ENCODE measurements at regions not wholly inside any gene's neighbourhood (a gene's known extent, or its start where the extent isn't known, plus 50 kb on each side); places are given as distances from the start of the nearest gene placed in this dataset.

- Mint-ChIP-seq H3K4me3 (no peak overlapping the region), H3K27me3 (no peaks in the 10 kb centered on the region), H3K4me1 (no peaks in the 10 kb centered on the region), H3K9me3 (no peaks in the 10 kb centered on the region), H3K36me3 (ENCODE audit: low read depth) (no peaks in the 10 kb centered on the region), H3K27ac (no peak overlapping the region)
- no peak for ATAC-seq (replicated peaks)
These were observed 146.0 kb downstream of the VAPA start for GRCh38 chr18:10059610-10060468.

GRCh38 chr18:10060469-10060782, 146.6 kb downstream of the VAPA start:
- peaks cover under 1% of the 10 kb centered on the region for H3K9me3 Mint-ChIP-seq
- H3K4me3 Mint-ChIP-seq = no peak overlapping the region
- peaks cover under 1% of the 10 kb centered on the region for H3K27me3 Mint-ChIP-seq
- H3K4me1 Mint-ChIP-seq = no peaks in the 10 kb centered on the region
- no peak for ATAC-seq (replicated peaks)
- H3K27ac Mint-ChIP-seq = no peak overlapping the region
- H3K36me3 Mint-ChIP-seq (ENCODE audit: low read depth) = no peaks in the 10 kb centered on the region

GRCh38 chr18:10060841-10061240, 147.0 kb downstream of the VAPA start:
- Mint-ChIP-seq H3K36me3 (ENCODE audit: low read depth) (no peaks in the 10 kb centered on the region), H3K4me1 (no peaks in the 10 kb centered on the region), H3K9me3 (peaks cover 3% of the 10 kb centered on the region), H3K27me3 (peaks cover 4% of the 10 kb centered on the region), H3K27ac (no peak overlapping the region), H3K4me3 (no peak overlapping the region)
- no peak for ATAC-seq (replicated peaks)

GRCh38 chr18:10061566-10062140, 147.8 kb downstream of the VAPA start:
- no peaks in the 10 kb centered on the region for H3K36me3 Mint-ChIP-seq (ENCODE audit: low read depth)
- no peak for ATAC-seq (replicated peaks)
- H3K27ac Mint-ChIP-seq = no peak overlapping the region
- peaks cover 4% of the 10 kb centered on the region for H3K27me3 Mint-ChIP-seq
- peaks cover 3% of the 10 kb centered on the region for H3K9me3 Mint-ChIP-seq
- H3K4me1 Mint-ChIP-seq = no peaks in the 10 kb centered on the region
- H3K4me3 Mint-ChIP-seq = no peak overlapping the region

GRCh38 chr18:10062302-10063300, 148.8 kb downstream of the VAPA start:
- H3K4me1 Mint-ChIP-seq = no peaks in the 10 kb centered on the region
- peaks cover 4% of the 10 kb centered on the region for H3K27me3 Mint-ChIP-seq
- no peaks in the 10 kb centered on the region for H3K36me3 Mint-ChIP-seq (ENCODE audit: low read depth)
- no peak overlapping the region for H3K27ac Mint-ChIP-seq
- no peak overlapping the region for H3K4me3 Mint-ChIP-seq
- peaks cover 3% of the 10 kb centered on the region for H3K9me3 Mint-ChIP-seq
- no peak for ATAC-seq (replicated peaks)

GRCh38 chr18:10063489-10063888, 149.7 kb downstream of the VAPA start:
- H3K9me3 Mint-ChIP-seq = peaks cover 3% of the 10 kb centered on the region
- no peak overlapping the region for H3K4me3 Mint-ChIP-seq
- no peaks in the 10 kb centered on the region for H3K36me3 Mint-ChIP-seq (ENCODE audit: low read depth)
- peaks cover 10% of the 10 kb centered on the region for H3K27me3 Mint-ChIP-seq
- no peaks in the 10 kb centered on the region for H3K4me1 Mint-ChIP-seq
- ATAC-seq (replicated peaks) = no peak
- no peak overlapping the region for H3K27ac Mint-ChIP-seq

- peaks cover 3% of the 10 kb centered on the region for H3K9me3 Mint-ChIP-seq
- H3K4me1 Mint-ChIP-seq = no peaks in the 10 kb centered on the region
- no peak overlapping the region for H3K27ac Mint-ChIP-seq
- peaks cover 14% of the 10 kb centered on the region for H3K27me3 Mint-ChIP-seq
- H3K36me3 Mint-ChIP-seq (ENCODE audit: low read depth) = no peaks in the 10 kb centered on the region
- H3K4me3 Mint-ChIP-seq = no peak overlapping the region
- no peak for ATAC-seq (replicated peaks)
These were observed 150.5 kb downstream of the VAPA start for GRCh38 chr18:10064267-10064666.

- ATAC-seq (replicated peaks) = no peak
- Mint-ChIP-seq H3K9me3 (peaks cover 3% of the 10 kb centered on the region), H3K4me3 (no peak overlapping the region), H3K27me3 (peaks cover 14% of the 10 kb centered on the region), H3K27ac (no peak overlapping the region), H3K4me1 (no peaks in the 10 kb centered on the region), H3K36me3 (ENCODE audit: low read depth) (no peaks in the 10 kb centered on the region)
These were observed 151.5 kb downstream of the VAPA start for GRCh38 chr18:10065296-10065695.

GRCh38 chr18:10067670-10068659, 154.1 kb downstream of the VAPA start:
- H3K9me3 Mint-ChIP-seq = peaks cover 3% of the 10 kb centered on the region
- H3K27me3 Mint-ChIP-seq = peaks cover 14% of the 10 kb centered on the region
- no peaks in the 10 kb centered on the region for H3K4me1 Mint-ChIP-seq
- H3K36me3 Mint-ChIP-seq (ENCODE audit: low read depth) = no peaks in the 10 kb centered on the region
- no peak overlapping the region for H3K27ac Mint-ChIP-seq
- no peak for ATAC-seq (replicated peaks)
- H3K4me3 Mint-ChIP-seq = no peak overlapping the region

GRCh38 chr18:10068766-10069567, 155.2 kb downstream of the VAPA start:
- Mint-ChIP-seq H3K4me3 (no peak overlapping the region), H3K27me3 (peaks cover 14% of the 10 kb centered on the region), H3K36me3 (ENCODE audit: low read depth) (no peaks in the 10 kb centered on the region), H3K9me3 (peaks cover 3% of the 10 kb centered on the region), H3K4me1 (no peaks in the 10 kb centered on the region), H3K27ac (no peak overlapping the region)
- ATAC-seq (replicated peaks) = no peak

- Mint-ChIP-seq H3K4me3 (no peak overlapping the region), H3K9me3 (peaks cover under 1% of the 10 kb centered on the region), H3K4me1 (no peaks in the 10 kb centered on the region), H3K27ac (no peak overlapping the region), H3K27me3 (peaks cover 12% of the 10 kb centered on the region), H3K36me3 (ENCODE audit: low read depth) (no peaks in the 10 kb centered on the region)
- ATAC-seq (replicated peaks) = no peak
These were observed 156.8 kb downstream of the VAPA start for GRCh38 chr18:10070561-10071000.

- ATAC-seq (replicated peaks) = no peak
- no peaks in the 10 kb centered on the region for H3K36me3 Mint-ChIP-seq (ENCODE audit: low read depth)
- peaks cover 13% of the 10 kb centered on the region for H3K27me3 Mint-ChIP-seq
- no peak overlapping the region for H3K27ac Mint-ChIP-seq
- H3K4me3 Mint-ChIP-seq = no peak overlapping the region
- no peaks in the 10 kb centered on the region for H3K4me1 Mint-ChIP-seq
- H3K9me3 Mint-ChIP-seq = no peaks in the 10 kb centered on the region
These were observed 158.9 kb downstream of the VAPA start for GRCh38 chr18:10072671-10073175.

- peaks cover 6% of the 10 kb centered on the region for H3K27me3 Mint-ChIP-seq
- no peaks in the 10 kb centered on the region for H3K36me3 Mint-ChIP-seq (ENCODE audit: low read depth)
- no peaks in the 10 kb centered on the region for H3K4me1 Mint-ChIP-seq
- H3K4me3 Mint-ChIP-seq = no peak overlapping the region
- H3K27ac Mint-ChIP-seq = no peak overlapping the region
- H3K9me3 Mint-ChIP-seq = no peaks in the 10 kb centered on the region
- no peak for ATAC-seq (replicated peaks)
These were observed 160.3 kb downstream of the VAPA start for GRCh38 chr18:10074110-10074509.
